HG03432 (cell line): ENCODE measurements at regions not wholly inside any gene's neighbourhood (a gene's known extent, or its start where the extent isn't known, plus 50 kb on each side); places are given as distances from the start of the nearest gene placed in this dataset.

Experiments
- ATAC-seq: cut with Tn5 transposase; IDR thresholded peaks from one replicate; pipeline ENCODE4 v1.9.1; 2021; ENCODE audit warnings: mild to moderate bottlenecking, moderate library complexity; ENCODE audit not compliant: unreplicated experiment

DNA sequence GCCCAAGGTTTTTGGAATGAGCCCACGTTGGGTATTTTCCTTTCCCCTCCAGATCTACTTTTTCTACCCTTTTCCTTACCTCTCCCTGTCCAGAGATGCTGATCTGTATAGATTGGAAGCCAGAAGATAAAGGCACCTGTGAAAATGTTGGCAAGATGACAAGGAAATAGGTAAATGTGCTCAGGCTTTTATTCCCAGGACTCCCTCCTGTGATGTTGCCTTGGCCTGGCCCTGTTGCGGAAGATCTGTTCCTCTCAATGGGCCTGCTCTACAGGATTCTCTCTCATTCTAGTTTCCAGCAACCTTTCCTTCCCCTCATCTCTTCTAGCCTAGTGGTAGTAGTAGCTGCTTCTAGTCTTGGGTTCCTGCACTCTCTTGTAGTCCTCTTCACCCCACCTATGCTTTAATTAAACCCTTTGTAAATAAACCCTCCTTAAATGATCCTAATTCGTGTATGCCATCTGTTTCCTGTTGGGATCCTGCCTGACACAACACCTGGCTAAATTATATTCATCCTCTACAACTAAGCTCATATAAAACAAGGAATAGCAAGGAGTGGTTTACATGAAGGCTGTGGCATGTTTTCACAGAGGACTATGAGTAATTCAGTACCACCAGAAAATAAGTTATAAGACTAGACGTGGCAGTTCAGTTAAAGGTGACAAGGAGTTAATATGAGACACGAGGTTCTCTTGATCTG lies 95.7 kb upstream of the MAOA start:
- no peak for ATAC-seq

- no peak for ATAC-seq
Measured at GRCh38 chrX:43562372-43562771, 93.7 kb upstream of the MAOA start.

- ATAC-seq: no peak
Measured at GRCh38 chrX:43564953-43565352, 91.1 kb upstream of the MAOA start.

DNA sequence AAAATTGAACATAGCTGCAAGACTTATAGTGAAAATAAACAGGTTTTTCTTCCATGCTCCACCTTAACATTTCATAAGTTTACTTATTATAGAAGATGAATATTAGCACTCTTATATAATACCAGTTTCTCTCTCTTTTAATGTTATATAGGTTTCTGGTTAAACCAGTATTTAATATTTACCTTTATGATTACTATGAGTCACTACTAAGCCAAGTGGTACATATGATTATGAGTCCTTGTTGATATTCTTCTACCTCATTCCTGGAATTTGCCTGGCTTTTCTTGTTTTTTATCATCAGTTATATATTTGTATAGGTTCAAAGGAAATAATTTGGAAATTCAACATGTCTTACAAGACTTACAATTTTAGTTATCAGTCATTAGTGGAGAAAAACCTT lies 89.9 kb upstream of the MAOA start:
- no peak for ATAC-seq

DNA sequence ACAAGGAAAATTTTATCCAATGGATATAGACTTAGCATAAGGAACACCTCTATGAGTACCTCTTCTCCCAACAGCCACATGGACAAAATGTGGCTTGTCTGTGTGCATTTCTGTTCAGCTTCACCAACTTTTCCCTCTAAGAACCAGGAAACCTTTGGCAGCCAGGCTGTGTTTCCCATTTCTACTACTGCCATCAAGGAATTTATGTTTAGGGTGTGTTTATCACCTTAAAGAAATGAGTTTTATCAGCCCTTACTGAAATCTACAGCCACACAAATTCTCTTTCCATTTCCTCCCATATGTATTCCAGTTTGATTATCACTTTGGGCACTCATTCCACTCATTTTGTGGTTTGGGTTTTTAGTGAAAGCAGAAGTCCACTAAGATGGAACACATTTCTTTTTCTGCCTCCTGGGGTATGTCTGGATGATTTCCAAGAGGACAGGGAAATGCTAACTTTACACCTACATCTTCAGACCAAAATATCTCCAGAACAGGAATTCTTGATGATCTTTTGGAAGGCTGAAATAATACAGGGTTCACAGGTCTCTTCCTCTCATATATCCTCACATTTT lies 82.6 kb upstream of the MAOA start:
- ATAC-seq: no peak

- ATAC-seq: no peak
Measured at GRCh38 chrX:43580621-43581020, 75.5 kb upstream of the MAOA start.

DNA sequence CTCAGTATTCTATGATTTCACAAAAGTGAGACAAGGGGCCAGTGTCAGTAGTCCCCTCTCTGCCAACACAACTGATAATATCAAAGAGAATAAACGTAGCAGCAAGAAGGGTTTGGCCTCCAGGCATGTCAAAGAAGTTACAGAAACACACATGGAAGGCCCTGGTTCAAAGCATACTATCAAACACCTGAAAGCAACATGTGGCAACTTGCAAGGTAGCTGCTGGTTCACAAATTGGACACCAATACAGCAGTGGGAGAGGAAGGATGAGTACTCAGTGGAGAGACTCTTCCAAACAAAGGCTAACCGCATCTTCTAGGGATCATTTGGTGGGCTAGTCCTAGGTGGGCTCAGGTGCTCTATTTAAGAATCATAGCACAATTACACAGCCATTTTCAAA lies 74.9 kb upstream of the MAOA start:
- no peak for ATAC-seq

- no peak for ATAC-seq
Measured at GRCh38 chrX:43581888-43582539, 74.1 kb upstream of the MAOA start.

DNA sequence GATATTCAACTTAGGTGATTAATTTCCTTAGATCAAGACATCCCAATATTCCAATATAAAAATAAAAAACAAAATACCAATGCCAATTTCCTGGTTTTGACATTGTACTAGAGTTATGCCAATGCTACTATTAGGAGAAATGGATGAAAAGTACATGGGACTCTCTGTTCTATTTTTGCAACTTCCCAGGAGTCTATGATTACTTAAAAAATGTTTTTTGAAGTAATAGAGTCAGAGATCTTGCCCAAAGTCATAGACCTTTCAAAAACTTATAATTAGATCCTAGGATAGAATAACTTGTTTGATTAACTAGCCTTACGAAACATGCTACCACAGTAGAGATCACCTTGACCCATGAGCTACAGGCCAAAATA lies 73.6 kb upstream of the MAOA start:
- ATAC-seq: no peak

DNA sequence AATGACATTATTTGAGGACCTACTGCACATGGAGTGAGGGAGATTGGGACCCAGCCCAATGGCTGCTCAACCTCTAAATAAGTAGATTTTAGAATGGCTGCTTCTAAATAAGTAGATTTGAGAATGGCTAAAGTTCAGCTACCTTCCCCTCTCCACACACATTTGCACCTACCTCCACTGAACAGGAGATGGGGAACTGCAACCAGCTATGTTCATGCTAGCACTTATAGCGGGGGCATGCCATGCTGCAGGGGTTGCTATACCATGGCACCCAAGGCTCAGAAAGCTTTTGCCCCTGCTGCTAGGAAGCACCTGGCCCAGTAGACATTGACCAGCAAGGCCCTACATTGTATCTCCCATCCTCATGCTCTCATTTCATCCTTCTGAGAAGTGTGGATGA lies 70.2 kb upstream of the MAOA start:
- no peak for ATAC-seq

DNA sequence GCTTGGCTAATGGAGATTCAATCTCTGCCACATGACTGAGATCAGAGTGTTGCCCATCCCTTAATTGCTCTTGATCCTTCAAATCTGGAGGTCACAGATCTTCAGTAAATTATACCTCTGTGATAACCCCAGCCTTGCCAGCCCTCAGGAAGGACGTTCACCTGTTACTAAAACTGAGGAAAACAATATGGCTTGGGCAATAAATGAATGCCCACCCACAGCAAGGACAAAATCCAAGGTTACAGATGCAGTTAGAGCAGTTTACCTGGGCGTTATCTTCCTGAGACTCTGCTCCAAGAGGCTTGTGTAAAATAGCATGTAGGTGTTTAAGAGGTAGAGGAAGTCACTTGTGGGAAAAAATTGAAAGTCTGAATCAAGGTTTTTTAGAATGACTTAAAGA lies 69.3 kb upstream of the MAOA start:
- no peak for ATAC-seq

DNA sequence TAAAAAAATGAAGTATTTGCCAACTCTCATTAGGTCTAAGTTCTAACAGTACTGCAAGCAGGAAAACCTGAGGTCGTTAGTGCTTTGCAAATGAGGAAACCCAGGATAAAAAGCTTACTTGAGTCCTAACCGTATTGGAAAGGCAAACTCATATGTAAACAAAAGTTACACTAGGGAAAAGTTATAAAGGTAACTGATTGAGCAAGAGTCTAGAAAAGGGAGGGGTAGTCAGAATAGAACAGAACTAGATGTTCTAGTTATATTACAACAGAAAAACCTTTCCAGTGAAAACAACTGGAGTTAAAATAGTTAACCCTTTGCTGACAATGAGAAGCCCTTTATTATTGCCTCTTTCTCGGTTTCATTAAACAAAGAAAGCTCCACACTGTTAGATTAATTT lies 66.4 kb upstream of the MAOA start:
- no peak for ATAC-seq

DNA sequence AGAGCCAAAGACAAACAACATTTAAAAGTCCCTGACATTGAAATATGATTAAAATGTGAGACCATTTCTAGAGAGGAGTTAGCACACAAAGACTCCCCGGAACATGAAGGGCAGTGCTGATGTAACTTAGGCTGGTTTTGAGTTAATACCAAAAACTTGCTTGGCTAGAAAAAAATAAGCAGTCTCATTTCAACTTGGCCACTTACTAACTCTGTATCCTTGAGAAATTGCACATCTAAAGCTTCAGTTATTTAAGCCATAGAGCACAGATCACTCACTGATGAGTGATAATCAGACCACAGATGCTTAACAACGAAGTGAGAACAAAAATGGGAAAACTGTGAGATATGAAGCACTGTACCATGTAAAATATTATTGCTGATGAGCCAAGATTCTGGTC lies 65.9 kb upstream of the MAOA start:
- no peak for ATAC-seq

GRCh38 chrX:43592597-43592996 lies 63.5 kb upstream of the MAOA start:
- ATAC-seq: no peak

- no peak for ATAC-seq
Measured at GRCh38 chrX:43595931-43596330, 60.2 kb upstream of the MAOA start.

DNA sequence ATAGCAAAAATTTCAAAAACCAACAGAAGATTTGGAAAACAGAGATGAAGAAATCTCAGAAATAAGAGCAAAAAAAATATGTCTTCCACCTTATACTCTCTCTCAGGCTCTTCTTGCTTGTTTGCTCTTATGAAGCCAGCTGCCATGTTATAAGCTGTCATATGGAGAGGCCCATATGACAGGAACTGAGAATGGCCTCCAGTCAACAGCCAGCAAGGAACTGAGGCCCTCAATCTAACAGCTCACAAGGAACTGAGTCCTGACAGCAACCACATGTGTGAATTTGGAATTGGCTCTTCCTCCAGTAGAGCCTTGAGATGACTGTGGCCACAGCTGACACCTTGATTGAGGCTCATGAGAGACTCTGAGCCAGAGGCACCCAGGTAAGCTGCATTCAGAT lies 51.3 kb upstream of the MAOA start:
- ATAC-seq: no peak

DNA sequence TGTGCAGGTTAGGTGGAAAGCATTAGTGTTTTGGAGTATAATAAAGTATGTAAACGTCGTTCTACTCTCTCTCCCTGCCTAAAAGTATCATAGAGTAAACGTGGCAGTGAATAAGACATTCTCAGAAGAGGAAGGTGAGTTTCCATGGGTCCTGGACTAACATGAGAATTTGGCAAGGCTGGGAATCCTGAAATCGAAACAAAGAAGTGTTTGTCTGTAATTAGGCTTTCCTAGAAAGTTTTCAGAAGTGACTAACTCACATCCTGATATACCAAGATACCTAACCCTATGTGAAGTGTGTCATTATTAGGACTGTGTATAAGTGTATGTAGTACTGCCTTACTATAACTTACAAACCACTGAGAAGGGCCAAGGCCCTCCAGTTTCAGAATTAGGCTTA lies 50.7 kb upstream of the MAOA start:
- ATAC-seq: no peak
